B cell (primary cell): ENCODE measurements at regions not wholly inside any gene's neighbourhood (a gene's known extent, or its start where the extent isn't known, plus 50 kb on each side); places are given as distances from the start of the nearest gene placed in this dataset.

Experiments
- EZH2 ChIP-seq: IDR thresholded peaks from 2 replicates; pipeline ENCODE4 v1.6.1; 2012; ENCODE audit warnings: borderline replicate concordance, low read depth, mild to moderate bottlenecking, moderate library complexity, low read length; ENCODE audit not compliant: insufficient read depth, poor library complexity, severe bottlenecking
- TF ChIP-seq, protein P1 (sequence below): fragments of 200-600 bp; IDR thresholded peaks from one replicate; pipeline ENCODE4 v1.8.0; 2022; ENCODE audit warnings: antibody characterized with exemption, mild to moderate bottlenecking

DNA sequence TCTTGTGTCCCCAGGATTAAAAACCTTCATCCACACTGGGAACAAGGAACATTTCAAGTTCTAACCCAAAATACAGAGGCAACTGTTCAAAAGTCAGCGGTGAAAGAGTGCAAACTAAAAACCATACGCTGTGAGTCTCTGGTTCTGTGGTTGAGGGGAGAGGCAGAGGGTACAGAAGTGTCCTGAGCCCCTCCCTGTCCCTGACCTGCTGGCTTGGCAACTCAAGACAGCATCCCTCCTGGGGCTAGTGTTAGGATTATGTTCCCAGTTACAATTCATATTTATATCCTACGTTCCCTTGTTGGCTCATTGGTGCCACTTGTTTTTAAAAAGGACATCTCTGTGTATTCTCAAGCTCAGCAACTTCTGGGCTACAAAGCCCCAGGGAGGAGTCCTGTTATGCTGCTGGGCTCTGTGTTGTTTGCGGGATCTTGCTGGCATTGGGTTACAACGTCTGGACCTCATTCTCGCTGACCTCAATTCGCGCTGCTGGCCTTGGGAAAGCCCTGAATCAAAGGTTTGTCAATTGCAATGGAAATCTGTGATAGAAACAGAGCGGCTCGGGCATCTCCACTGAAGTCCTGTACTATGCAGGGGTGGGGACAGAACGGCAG, 420.8 kb downstream of the FUT8 start:
- no peak for TF ChIP-seq EZH2
- TF ChIP-seq, protein P1, sequence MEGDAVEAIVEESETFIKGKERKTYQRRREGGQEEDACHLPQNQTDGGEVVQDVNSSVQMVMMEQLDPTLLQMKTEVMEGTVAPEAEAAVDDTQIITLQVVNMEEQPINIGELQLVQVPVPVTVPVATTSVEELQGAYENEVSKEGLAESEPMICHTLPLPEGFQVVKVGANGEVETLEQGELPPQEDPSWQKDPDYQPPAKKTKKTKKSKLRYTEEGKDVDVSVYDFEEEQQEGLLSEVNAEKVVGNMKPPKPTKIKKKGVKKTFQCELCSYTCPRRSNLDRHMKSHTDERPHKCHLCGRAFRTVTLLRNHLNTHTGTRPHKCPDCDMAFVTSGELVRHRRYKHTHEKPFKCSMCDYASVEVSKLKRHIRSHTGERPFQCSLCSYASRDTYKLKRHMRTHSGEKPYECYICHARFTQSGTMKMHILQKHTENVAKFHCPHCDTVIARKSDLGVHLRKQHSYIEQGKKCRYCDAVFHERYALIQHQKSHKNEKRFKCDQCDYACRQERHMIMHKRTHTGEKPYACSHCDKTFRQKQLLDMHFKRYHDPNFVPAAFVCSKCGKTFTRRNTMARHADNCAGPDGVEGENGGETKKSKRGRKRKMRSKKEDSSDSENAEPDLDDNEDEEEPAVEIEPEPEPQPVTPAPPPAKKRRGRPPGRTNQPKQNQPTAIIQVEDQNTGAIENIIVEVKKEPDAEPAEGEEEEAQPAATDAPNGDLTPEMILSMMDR, result no peak
